C1 segment of cervical spinal cord (tissue), 14 donors: ENCODE measurements at regions not wholly inside any gene's neighbourhood (a gene's known extent, or its start where the extent isn't known, plus 50 kb on each side); places are given as distances from the start of the nearest gene placed in this dataset.
"Not testable (repeated sequence)": the region's sequence is repeated elsewhere in the genome, so short reads cannot be mapped to it uniquely, and the experiment has no call there.

Experiments used
- DNase-seq, 14 donors: peaks; one replicate each; lab custom pipeline; 2025; lab: John Stamatoyannopoulos, UW

DNA sequence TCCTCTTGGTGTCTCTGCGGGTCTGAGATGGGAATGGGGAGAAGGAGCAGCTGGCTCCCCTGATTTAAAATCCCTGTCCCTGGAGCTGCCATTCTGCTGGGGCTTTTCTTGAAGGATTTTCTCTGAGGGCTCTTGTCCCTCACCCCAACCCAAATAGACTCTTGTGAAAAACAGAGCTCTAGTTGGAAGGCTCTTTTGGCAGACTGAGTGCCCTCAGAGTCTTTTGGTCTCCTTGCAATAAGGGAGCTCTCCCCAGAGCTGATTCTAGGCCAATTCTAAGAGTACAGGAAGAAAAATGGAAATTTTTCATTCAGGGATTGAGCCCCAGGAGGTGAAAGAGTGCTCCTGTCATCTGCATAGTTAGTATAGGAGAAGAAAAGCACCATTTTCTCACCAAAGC, 238.3 kb downstream of the COG6 start:
- DNase-seq: no peak

GRCh38 chr13:39894586-39894985, 239.1 kb downstream of the COG6 start:
- DNase-seq: no peak

DNA sequence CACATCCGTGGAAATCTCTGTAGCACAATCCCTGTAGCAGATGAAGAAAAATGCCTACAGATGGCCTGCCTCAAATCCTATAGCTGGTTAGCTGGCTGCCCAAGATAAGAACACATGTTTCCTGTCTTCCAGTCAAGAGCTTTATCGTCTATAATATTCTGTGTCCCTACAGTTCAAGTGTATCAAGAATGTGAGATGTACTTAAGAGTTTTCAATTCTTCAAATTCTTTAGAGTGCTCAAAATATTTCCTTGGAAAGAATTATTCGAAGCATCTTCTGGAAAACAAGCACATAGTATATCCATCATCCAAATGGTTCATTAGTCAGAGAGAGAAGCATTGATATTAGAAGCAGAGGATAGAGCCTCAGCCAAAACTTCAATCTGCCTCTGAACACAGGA, 239.8 kb downstream of the COG6 start:
- no peak for DNase-seq

DNA sequence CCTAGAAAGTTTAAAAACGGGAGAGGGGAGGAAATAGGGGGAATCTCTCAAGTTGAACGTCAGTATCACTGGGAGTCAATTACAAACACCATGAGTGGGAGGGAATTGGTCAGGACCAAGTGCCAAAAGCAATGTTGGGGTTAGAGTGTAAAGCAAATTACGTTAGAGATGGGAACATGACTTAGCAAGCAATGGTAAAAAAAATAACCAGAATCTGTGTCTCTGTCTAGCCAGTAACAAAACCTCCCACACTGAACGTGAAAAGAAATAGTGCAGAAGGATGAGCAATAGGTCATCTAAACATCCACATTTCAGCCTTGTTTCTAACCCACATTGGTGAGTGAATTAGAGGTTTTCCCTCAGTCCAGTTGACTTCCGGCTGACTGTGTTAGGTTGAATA, 242.2 kb downstream of the COG6 start:
- DNase-seq: no peak

- no peak for DNase-seq
Observed at GRCh38 chr13:39900106-39900750, 244.8 kb downstream of the COG6 start.

- DNase-seq: no peak
Observed at GRCh38 chr13:39904959-39905358, 249.5 kb downstream of the COG6 start.

DNA sequence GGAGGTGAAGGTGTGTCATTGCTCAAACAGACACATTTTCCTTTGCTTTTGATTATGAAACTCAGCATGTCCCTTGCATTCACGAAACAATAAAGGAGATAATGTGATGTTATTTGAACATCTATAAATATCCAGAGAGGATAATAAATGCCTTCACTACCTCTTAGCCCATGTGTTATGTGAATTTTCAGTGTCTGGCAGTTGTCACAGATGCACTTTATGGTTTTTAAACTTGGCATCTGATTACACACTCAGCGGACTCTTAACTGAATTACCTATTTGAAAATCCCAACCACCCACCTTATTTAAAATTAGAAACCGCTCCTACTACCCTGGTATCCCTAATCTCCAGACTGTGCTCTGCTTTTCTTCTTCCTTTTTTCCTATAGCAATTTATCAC, 254.2 kb downstream of the COG6 start:
- no peak for DNase-seq

GRCh38 chr13:39910041-39910440, 254.6 kb downstream of the COG6 start:
- no peak for DNase-seq

- DNase-seq: no peak
Observed at GRCh38 chr13:39910833-39911232, 255.4 kb downstream of the COG6 start.

DNA sequence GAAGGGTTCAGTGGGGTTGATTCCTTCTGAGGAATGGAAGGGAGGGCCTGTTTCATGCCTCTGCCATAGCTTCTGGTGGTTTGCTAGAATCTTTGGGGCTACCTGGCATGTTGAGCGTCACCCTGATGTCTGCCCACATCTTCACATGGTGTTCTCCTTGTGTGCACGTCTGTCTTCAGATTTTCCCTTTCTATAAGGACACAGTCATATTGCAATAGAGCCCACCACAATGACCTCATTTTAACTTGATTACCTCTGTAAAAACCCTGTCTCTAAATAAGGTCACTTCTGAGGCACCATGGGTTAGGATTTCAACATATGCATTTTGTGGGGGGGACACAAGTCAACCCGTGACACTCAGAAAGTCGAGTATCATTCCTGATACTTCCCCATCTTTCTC, 257.9 kb downstream of the COG6 start:
- no peak for DNase-seq

DNA sequence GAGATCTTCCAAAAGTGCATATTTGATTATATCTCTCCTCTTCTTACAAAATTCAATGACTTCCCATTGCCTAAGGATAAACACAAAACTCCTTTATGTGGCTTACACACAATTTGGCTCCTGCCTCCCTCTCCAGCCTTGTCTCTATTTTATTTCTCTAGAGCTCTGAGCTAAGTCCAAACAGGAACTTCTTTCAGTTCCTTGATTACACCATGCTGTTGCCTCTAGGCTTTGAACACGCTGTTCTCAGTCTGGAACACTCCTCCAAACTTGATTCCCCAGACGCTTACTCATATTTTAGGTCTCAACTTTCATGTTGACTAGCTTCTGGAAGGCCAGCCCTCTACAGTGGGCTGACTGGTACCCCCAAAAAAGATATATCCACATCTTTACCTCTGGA, 258.5 kb downstream of the COG6 start:
- DNase-seq: no peak

- DNase-seq: no peak
Observed at GRCh38 chr13:39915418-39915817, 260.0 kb downstream of the COG6 start.

- no peak for DNase-seq
Observed at GRCh38 chr13:39916330-39916729, 260.9 kb downstream of the COG6 start.

GRCh38 chr13:39918620-39919236, 263.3 kb downstream of the COG6 start:
- no peak for DNase-seq

GRCh38 chr13:39920613-39921012, 265.2 kb downstream of the COG6 start:
- DNase-seq: no peak

GRCh38 chr13:39926345-39926744, 270.9 kb downstream of the COG6 start:
- no peak for DNase-seq

GRCh38 chr13:39928261-39928660, 272.8 kb downstream of the COG6 start:
- no peak for DNase-seq

GRCh38 chr13:39929583-39929982, 274.1 kb downstream of the COG6 start:
- no peak for DNase-seq

DNA sequence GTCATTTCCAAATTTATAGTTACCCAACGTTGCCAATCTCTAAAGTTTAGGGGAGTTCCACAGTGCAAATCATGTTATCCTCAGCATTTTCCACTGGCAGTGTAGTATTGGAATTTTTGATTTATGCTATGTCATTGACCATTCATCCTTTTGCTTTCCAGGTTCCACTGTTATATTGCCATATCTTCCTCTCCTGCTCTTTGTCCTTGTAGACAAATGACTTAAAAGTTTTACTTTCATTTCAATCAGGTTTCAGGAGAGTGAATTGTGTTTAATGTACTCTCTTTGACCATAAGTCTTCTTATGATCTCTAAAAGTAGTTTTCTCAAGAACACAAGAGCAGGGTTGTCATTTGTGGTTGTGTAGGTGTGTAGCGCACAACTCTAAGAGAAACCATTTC, 274.6 kb downstream of the COG6 start:
- no peak for DNase-seq

DNA sequence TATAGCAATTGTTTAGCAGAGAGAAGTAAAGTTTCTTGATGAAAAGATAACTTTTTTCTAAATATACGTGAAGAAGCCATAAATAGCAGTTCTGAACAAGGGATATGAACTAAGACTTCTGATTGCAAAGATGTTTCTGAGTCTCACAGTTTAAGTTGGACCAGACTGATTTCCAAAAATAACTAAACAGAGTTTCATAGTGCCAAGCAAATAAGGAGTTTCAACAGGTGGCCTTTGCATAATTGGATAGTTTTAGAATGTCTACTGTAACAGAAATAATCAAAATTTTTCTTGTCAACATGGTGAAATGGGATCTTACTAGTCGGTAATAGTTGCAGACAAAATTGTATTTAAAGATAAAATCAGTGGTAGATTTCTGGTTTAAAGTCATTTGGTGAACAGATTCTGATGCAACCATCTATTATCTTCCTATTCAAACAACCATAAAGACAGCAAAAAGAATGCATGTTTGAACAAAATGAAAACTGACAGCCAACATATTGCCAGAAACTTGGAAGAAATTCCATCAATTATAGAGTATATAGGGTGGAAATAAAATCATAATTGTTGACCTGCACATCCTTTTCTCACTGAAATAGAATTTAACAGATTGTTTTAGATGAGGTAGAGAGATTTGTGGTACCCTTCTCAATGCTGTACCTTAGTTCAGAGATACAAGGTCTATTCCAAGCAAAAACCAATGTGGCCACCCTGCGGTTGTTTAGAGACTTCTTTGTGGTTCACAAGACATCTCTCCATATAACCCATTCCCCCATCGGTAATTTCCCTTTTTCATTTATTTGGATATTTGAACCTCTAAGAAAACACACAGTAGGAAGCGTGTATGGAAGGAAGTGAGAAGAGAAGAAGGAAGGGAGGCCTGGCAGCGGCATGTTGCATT, 275.3 kb downstream of the COG6 start:
- DNase-seq: no peak

DNA sequence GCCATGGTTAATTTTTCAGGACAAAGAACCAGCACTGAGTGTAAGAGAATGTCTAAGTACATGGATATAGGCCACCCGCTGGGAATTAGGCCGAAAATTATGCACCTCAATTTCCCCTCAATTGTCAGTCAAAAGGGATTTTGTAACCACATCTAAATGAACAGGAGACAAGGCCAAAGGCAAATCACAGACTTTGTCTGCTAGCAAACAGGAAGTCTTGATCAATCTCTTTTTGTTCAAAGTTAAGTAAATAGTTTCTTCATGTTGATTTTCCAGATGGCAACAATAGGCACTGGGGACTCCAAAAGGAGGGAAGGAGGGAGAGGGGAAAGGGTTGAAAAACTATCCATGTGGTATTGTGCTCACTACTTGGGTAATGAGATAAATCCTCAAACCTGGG, 276.0 kb downstream of the COG6 start:
- no peak for DNase-seq

DNA sequence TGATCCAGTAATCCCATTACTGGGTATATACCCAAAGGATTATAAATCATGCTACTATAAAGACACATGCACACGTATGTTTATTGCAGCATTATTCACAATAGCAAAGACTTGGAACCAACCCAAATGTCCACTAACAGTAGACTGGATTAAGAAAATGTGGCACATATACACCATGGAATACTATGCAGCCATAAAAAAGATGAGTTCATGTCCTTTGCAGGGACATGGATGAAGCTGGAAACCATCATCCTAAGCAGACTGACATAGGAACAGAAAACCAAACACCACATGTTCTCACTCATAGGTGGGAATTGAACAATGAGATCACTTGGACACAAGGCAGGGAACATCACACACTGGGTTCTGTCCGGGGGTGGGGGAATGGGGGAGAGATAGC, 277.1 kb downstream of the COG6 start:
- DNase-seq: not testable (repeated sequence)

DNA sequence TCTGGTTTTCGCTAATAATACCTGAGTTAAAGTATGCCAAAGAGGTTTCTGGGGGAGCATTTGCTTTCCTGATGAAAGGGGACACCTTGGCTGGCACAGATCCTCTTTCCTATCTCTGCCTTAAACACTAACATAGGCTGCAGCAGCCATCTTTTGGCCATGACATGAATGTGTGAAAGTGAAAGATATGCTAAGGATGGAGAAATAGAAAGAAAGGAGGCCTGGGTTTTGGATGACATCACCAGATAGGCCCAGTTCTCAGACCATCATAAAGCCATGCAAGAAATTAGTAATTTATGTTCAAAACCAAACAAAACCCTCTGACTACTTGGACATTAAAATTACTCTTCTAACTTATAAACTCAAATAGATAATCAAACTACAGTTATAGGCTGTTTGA, 279.7 kb downstream of the COG6 start:
- DNase-seq: no peak
